DMS 273 treated with DMSO at 0.1 percent for 48 hours (cell line): ENCODE measurements at regions not wholly inside any gene's neighbourhood (a gene's known extent, or its start where the extent isn't known, plus 50 kb on each side); places are given as distances from the start of the nearest gene placed in this dataset.
A peak's percentile ranks its signal among the peaks of the same experiment; 100 is the strongest.

Source experiments
- DNase-seq: peaks from one replicate; lab custom pipeline; 2025; lab: John Stamatoyannopoulos, UW

DNA sequence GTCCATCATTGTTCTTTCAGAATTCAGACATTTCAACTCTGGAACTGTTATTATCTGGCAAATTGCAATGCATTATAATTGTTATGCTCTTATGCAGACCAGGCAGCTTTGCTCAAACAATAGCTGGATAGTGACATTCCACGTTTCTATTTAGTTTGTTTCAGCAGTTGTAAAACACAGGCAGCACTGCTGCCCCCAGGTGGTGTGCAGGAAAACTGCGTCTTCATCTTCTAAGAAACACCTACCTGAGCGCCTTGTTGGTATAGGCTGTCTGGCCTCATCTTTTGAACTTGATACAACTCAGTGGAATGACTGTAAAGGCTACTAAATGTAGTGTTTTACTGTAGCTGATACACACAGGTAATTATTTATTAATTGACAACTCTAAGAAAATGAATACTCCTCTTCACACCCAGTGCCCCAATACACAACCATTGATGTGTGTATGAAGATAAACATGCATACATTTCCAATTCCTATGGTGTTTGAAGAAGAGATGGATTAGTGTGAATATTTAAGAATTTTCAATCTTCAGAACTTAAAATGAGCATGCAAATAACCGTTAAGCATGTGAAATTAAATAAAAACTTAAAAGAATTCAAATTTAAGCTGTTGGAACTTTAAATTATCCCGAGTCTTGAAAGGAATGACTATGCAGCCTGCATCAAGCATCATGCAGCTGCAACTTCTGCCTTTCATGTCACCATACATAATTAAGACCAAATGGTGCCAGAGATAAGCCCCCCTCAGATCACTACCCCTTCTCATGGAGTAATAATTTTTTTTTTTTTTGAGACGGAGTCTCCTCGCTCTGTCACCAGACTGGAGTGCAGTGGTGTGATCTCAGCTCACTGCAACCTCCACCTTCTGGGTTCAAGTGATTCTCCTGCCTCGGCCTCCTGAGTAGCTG is 85.6 kb downstream of the CD8B2 start:
- DNase-seq, result no peak

DNA sequence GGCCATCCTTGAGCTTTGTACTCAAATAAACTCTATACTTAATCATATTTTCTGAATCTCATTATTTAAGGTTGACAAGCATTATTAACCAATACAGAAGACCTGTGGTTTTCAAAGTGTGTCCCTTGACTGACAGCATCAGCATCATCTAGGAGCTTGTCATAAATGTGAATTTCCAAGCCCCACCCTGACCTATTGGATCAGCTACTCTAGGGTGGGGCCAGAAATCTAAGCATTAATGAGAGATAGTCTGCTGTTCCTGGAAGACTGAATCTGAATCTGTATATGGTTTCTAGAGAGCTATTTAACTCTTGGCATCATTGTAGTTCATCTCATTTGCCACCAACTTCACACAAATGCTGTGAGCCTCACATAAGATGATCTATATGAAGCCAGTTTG is 86.6 kb downstream of the CD8B2 start:
- no peak for DNase-seq

DNA sequence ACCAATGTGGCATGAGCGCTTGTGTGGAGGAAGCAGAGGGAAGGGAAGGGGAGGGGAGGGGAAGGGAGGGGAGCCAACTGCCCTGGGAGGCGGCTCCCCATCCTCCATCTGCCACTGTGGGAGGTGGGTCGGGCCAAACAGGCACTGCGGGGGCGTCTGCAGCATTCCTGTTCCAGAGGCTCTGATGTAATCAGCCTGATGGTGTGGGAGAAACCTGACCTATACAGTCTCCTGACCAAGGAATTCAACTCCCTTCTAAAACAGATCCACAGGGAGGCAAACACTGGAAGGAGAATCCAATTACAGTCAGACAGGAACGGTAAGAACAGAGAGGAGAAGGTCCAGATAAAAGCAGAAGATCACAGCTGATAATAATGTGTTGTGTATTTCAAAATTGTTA is 88.8 kb downstream of the CD8B2 start:
- peak; percentile 95 for DNase-seq

DNA sequence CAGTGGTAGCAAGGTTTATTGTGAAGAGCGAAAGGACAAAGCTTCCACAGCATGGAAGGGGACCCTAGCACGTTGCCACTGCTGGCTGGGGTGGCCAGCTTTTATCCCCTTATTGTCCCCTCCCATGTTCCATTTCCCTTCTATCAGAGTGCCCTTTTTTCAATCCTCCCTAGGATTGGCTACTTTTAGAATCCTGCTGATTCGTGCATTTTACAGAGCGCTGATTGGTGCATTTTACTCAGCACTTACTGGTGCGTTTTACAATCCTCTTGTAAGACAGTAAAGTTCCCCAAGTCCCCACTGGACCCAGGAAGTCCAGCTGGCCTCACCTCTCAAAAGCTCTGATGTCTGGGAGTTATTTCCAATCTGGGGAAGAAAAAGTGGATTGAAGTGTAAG is 90.1 kb downstream of the CD8B2 start:
- DNase-seq, result no peak

DNA sequence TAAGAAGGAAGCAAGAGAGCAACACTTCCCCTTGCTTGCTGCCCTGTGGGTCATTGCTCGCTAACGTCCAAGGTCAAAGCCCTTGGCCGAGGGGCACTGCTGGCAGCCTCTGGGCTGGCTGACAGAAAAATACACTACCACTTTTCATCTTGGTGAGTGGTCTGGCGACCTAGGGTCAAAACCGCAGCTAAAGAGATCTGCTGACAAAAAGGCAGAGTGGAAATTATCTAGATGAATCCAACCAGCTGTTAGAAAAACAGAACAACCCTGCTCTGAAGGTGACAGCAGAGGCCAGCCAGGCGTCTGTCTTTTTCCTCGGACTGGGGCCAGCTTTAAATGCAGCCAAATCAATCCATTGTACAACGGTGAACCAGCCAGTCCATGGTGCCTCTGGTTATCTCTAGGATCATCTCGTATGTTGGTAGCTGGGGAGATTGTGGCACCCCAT is 92.6 kb downstream of the CD8B2 start:
- DNase-seq, result peak; percentile 11

DNA sequence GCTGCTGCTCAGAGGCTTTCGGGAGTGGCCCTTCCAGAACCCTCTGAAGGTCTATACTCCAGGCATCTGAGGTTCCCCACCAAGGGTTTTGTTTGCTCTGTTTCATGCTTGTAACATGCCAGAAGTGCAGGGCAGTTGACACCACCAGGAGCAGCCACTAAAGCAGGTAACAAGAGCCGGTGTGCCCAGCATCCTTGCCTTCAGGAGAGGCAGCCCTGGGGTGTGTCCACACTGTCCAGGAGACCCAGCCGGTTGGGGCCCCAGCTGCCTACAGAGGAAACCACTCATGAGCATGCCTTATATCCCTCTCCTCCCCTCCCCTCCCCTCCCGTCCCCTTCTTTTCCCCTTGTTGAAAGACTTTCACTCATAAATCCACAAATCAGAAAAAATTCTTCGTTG is 93.1 kb downstream of the CD8B2 start:
- DNase-seq, result no peak

DNA sequence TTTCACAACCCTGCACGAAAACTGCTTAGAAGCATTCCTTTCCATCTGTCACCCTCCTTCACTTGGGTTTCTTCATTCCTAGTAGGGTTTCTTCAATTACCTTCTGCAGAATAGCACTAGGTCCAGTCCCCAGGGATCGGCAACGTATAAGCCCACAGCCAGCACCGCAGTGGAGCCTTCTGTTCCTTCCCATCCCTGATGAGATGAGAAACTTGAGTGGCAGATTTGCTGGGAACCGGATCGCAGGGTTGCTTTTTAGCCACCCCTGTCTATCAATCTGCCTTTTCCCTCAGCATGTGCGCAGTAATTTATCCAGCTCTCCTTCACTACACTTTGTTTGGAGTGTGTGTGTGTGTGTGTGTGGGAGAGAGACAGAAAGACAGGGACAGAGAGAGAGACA is 94.2 kb downstream of the CD8B2 start:
- peak; percentile 93 for DNase-seq

DNA sequence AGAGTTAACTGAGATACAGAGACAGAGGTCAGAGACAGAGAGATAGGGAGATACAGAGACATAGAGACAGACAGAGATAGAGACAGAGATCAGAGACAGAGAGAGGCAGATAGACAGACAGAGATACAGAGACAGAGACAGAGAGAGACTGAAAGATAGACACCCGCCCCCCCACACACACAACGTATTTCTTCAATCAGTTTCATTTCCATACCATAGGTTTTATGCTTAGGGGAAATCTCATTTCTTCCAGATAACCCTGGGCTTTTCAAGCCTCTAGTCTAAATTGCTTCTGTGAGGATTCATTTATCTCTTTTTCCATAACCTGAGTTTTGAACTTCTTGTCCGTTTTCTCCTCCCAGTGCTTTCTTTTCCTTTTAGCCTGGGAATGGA is 94.6 kb downstream of the CD8B2 start:
- DNase-seq, result no peak

DNA sequence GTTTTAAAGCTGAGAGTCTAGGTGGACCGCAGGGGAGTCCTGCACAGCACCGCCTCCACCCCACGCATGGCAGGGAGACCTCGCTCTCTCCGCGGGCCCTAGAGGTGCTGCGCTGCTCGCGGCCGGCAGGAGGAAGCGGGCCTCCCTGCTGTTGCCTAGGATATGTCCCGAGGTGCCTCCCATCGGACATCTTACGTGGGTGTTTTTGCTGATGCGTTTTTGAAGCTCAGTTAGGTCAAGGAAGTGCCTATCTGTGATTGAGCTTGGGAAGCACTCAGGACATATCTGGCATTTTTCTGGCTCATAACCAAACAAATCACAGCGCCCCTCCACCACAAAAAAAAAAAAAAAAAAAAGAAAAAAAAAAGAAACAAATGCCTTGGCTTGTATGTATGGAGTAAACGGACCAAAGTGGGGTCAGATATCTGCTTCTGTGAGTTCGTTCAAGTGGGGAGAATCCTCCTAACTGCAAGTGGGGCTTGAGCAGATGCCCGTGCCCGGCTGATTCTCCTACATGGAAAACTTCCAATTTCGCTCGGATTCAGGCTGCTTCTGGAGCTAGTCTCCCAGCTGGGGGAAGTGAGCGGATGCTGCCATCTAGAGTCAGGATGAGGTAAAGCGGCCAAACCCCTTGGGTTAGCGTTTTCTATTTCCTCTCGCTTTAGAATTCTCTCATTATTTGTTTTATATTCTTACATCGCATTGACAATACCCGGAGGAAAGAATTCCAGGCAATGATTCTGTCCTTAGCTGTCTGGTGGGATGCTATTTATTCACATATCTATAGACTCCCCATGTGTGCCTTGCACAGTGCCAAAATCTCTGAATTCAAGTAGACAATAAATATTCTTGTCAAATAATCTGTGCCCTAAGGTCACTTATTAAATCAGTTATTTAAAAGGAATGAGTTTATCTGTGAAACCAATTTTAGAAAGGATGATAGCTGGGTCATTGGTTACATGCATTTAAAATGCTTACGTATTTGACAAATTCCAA is 95.3 kb downstream of the CD8B2 start:
- DNase-seq, result peak; percentile 81

DNA sequence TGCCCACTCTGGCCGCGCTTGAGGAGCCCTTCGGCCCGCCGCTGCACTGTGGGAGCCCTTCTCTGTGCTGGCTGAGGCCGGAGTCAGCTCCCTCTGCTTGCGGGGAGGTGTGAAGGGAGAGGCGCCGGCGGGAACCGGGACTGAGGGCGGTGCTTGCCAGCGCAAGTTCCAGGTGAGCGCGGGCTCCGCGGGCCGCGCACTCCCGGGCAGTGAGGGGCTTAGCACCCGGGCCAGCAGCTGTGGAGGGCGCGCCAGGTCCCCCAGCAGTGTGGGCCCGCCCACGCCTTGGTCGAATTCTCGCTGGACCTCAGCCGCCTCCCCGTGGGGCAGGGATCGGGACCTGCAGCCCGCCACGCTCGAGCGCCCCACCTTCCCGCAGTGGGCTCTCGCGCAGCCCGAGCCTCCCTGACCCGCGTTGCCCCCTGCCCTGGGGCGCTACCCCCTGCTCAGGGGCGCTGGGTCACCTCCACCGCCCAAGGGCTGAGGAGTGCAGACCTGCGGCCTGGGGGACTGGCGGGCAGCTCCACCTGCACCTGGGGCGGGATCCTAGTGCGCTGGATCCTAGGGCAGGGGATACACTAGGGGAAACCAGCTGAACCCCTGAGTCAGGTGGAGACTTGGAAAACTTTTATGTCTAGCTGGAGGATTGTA is 97.3 kb downstream of the CD8B2 start:
- DNase-seq, result no peak

DNA sequence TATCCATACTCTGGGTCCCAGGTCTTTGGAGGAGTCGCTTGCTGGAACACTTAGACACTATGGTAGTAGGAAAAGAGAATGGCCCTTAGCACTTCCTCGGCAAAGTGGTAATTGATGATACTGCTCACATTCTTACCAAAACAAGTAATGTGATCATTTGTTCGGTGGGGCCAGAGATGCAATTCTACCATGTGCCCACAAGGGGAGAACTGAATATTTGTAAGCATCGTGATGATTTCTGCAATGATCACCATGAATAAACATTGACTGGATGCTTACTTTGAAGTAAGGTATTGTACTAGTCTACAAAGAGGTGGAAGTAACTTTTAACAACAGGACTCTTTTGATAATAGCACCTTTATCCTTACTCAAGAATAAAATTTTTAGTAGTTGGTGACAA is 109.7 kb downstream of the CD8B2 start:
- no peak for DNase-seq

DNA sequence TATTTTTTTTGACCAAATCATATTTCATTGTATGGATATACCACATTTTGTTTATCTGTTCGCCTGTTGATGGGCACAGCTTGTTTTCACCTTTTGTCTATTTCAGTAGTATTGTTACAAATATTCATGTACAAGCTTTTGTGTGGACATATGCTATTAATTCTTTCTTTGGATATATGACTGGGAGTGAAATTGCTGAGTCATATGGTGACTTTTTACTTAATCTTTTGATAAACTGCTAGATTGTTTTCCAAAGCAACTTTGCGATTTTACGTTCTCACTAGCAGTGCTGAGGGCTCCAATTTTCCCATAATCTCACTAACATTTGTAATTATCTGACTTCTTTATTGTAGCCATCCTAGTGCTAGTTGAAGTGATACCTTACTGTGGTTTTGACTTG is 112.4 kb downstream of the CD8B2 start:
- no peak for DNase-seq

DNA sequence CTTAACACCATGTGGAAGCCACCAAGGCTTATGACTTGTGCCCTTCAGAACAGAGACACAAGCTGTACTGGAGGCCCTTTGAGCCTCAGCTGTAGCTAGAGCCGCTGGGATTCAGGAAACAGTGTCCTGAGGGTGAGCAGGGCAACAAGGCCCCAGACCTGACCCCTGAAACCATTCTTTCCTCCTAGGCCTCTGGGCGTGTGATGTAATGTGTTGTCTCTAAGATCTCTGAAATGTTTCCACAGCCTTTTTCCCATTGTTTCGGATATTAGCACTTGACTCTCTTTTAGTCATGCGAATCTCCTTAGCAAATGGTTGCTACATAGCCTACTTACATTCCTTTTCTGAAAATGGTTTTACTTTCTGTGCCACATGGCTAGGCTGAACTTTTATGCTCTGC is 114.9 kb downstream of the CD8B2 start:
- no peak for DNase-seq

DNA sequence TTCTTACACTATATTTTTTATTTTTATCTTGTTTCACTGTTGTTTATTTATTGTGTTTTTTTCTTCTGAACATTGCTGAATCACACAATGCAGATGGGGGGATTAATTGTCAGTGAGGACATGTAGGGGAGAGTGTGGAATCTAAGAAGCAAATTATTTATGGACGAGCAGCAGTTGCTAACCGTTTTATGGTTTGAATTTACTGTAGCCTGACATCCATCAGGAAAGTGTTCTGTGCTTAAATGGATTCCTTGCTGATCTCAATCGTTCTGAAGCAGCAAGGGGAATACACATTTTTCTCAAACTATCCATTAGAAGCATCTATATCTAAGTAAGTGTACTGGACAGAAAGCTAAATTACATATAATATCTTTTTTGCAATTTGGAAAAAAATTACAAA is 119.5 kb downstream of the CD8B2 start:
- DNase-seq, result no peak

DNA sequence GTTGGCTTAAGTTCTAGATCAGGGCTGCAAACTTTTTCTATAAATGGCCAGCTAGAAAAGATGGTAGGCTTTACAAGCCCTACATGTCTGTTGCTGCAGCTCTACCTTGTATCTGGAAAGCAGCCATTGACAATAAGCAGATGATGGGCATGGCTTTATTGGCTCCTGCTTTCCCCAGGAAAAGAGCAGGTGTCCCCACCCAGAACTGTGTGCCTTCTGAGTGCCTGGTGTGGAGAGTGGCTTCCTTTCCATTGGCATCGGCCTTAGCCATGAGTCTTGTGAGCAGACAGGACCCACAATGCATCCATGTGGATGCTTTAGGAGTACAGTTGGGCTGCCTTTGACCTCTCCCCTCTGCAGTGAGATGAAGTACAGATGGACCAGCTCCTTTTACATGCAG is 120.2 kb downstream of the CD8B2 start:
- DNase-seq, result no peak

DNA sequence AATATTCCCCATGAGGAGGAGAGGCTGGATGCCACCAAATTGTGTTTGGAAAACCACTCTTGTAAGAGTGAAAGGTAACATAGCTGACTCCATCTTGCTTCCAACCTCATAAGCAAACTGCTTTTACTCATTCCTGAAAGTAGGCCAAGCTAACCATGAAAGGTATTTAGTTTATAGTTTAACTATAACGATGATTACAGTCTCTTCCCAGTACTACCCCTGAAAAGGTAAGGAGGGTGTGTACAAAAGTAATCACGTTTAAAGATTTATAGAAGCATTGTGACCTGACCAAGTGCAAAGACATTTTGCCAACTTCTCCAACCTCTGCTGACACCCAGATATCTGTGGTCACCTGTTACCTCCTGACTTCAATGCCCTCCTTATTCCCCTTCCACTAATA is 122.6 kb downstream of the CD8B2 start:
- DNase-seq, result no peak

DNA sequence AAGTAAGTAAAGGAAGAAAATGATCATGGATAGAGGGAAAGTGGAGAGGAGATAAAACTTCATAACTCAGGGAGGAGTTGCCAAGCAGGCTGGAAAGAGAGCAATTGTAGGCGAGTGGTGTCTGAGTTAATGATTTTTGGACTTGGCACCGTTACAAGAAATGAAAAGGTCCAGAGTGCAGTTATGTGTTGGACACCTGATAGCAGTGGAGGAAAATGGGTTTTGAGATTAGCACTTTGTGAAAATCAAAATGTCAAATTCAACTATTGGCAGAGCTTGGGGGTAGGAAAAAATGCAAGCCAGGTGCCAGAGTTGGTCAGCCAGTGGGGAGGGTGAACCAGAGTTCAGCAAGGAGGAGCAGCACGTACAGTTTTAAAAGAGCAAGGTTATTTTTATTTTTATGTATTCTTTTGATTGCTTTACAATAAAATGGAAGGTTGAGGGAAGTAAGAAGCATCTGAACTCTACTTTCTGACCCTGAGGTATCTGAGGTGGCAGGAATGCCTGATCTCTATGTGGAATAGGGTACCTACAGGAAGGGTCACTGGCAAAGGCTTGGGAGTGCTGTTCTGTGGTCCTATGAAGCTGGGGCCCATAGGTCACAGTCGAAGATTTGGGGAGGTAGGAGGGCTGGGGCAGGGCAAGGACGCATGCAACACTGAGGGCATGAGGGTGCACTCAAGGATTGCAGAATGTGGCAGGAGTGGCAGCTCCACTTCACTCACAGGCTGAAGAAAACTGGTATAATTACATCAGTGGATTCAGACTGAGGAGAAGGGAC is 127.5 kb downstream of the CD8B2 start:
- DNase-seq, result no peak

DNA sequence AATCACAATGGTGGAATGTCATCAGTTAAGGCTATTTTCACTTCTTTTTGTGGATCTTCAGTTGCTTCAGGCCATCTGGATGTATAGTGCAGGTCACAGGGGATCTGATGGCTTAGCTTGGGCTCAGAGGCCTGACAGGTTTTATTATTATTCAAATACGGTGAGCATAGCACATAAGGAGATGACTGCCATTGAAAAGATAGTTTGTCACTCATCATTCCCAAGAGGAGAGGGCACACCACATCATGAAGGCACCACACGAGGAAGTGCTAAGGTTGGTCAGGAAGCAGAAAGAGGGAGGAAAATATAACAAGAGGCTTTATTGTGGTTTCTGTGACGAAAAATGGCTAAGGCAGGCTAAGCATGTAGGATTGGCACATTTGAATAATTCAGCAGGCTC is 131.4 kb downstream of the CD8B2 start:
- DNase-seq, result no peak

DNA sequence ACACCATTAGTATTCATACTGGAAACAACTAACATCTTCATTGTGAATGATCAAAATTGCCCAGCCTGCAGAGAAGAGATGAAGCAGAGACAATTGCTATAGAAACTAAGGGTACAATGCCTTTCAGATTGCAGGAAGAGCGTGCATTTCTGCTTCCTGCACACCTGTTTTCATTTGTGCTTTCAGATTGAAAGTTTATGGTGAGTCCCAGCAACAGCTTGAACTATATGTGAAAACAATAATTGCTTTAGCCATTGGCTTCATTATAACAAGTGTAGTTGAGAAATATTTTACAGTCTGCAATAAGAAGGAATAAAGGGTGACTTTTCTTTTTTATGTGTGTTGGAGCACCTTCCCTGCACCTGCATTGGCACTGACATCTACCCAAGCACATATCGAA is 136.3 kb downstream of the CD8B2 start:
- no peak for DNase-seq

DNA sequence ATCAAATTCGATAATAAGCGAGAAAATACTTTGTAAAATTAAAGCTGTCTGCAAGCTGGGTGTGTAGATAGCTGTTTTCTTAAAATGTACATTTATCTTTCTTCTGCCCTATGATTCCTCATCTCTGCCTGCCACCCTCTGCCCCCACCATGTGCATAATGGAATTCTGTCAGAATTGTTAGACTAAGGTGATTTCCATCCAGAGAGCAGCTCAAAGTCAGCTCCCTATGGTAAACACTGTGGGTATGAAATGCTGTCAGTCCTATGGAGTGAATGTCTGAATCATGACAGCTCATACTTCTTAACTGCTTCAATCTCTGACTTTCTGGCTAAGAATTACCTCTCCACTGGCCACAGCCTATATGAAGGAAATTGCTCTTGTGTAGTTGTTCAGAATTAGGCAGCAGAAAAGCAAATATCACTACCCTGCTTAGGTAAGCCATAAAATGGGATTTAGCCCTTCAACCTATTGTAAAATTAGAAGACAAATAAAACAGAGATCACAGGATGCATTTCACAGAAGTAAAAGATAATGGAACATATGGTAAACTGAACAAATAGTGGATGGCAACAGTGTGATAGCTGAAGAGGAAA is 137.7 kb downstream of the CD8B2 start:
- DNase-seq, result no peak

DNA sequence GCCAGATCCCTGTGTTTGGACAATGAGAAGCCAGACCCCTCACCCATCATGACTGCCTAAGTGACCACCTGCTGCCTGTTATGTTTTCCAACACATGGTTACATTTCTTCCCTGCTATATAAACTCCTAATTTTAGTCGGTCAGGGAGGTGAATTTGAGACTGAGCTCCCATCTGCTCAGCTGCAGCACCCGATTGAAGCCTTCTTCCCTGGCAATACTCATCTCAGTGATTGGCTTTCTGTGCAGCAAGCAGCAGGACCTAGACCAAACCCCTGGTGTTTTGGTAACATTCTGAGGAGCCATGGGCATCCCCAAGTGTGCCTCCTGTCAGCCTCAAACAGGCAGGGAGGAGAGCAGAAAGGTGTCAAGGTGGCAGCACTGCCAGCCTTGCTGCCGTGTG is 141.2 kb downstream of the CD8B2 start:
- no peak for DNase-seq
